22Rv1 (cell line): ENCODE measurements at regions not wholly inside any gene's neighbourhood (a gene's known extent, or its start where the extent isn't known, plus 50 kb on each side); places are given as distances from the start of the nearest gene placed in this dataset.

ENCODE experiments used
- CTCF ChIP-seq: fragments of 450-650 bp; IDR thresholded peaks from 2 replicates; pipeline ENCODE4 v1.5.1; 2017; ENCODE audit warnings: mild to moderate bottlenecking
- ZFX ChIP-seq: fragments of 450-650 bp; IDR thresholded peaks from 2 replicates; pipeline ENCODE4 v1.6.1; 2017; ENCODE audit warnings: antibody characterized with exemption, borderline replicate concordance

GRCh38 chr6:112504621-112505020 lies 157.5 kb downstream of the RFPL4B start:
- no peak for TF ChIP-seq CTCF
- no peak for TF ChIP-seq ZFX
